GM12891 (cell line): ENCODE measurements at regions not wholly inside any gene's neighbourhood (a gene's known extent, or its start where the extent isn't known, plus 50 kb on each side); places are given as distances from the start of the nearest gene placed in this dataset.

Source experiments
- POLR2A ChIP-seq: IDR thresholded peaks from 2 replicates; pipeline ENCODE4 v1.6.1; 2011; ENCODE audit warnings: low read depth, low read length, control low read depth
- POLR2AphosphoS5 ChIP-seq: IDR thresholded peaks from 2 replicates; pipeline ENCODE4 v1.6.1; 2011; ENCODE audit warnings: low read depth, low read length, control low read depth

- TF ChIP-seq POLR2AphosphoS5 (no peak), POLR2A (no peak)
Observed at GRCh38 chr10:52463826-52464225, 149.7 kb downstream of the DKK1 start.
